H1 (cell line): ENCODE measurements at regions not wholly inside any gene's neighbourhood (a gene's known extent, or its start where the extent isn't known, plus 50 kb on each side); places are given as distances from the start of the nearest gene placed in this dataset.

Experiments used
- CTCF ChIA-PET: fragments of 300-600 bp; sonication (Branson Sonifier 250); formaldehyde crosslinking; loops from one replicate; lab custom pipeline; 2021; ENCODE audit not compliant: partially characterized antibody; lab: Charles Lee
- POLR2A ChIA-PET: fragments of 300-600 bp; sonication (Branson Sonifier 250); formaldehyde crosslinking; loops from one replicate; lab custom pipeline; 2021; ENCODE audit warnings: inconsistent platforms; ENCODE audit not compliant: partially characterized antibody; lab: Charles Lee
- DNase-seq, 2 experiments: peaks; one replicate each; pipeline versions ENCODE4 v3.0.0 to v3.0.0-alpha.2; 2010 to 2022; ENCODE audit warnings: low spot score in 2 of 2, low read depth in 1 of 2, mixed read lengths in 1 of 2
- FAIRE-seq: peaks from 2 replicates; lab custom pipeline; 2011; peaks lifted over from hg19 to GRCh38; lab: Jason Lieb, UNC
- H2AFZ ChIP-seq: 2 replicates; pipeline ENCODE4 v1.8.1; 2012; ENCODE audit warnings: low read length, inconsistent platforms
- H2AK5ac ChIP-seq: 2 replicates; pipeline ENCODE4 v1.6.1; 2013; ENCODE audit warnings: low read depth, low read length
- H2BK120ac ChIP-seq: replicated peaks from 2 replicates; pipeline ENCODE3; 2013; ENCODE audit warnings: low read depth, low read length, inconsistent platforms
- H2BK12ac ChIP-seq: 2 replicates; pipeline ENCODE4 v1.6.1; 2013; ENCODE audit warnings: low read depth, low read length
- H2BK15ac ChIP-seq: 2 replicates; pipeline ENCODE4 v1.6.1; 2013; ENCODE audit warnings: low read length
- H2BK20ac ChIP-seq: 2 replicates; pipeline ENCODE4 v1.6.1; 2013; ENCODE audit warnings: low read length
- H2BK5ac ChIP-seq: 2 replicates; pipeline ENCODE4 v1.6.1; 2013; ENCODE audit warnings: low read depth, low read length
- H3K14ac ChIP-seq: 2 replicates; pipeline ENCODE4 v1.6.1; 2013; ENCODE audit warnings: inconsistent platforms; ENCODE audit not compliant: insufficient read length
- H3K18ac ChIP-seq: 2 replicates; pipeline ENCODE4 v1.6.1; 2013; ENCODE audit warnings: low read length; ENCODE audit errors: extremely low read depth
- H3K23ac ChIP-seq: 2 replicates; pipeline ENCODE4 v1.6.1; 2013; ENCODE audit warnings: inconsistent platforms; ENCODE audit not compliant: insufficient read length
- H3K23me2 ChIP-seq: 2 replicates; pipeline ENCODE4 v1.6.1; 2013; ENCODE audit warnings: low read depth, low read length
- H3K27ac ChIP-seq: 2 replicates; pipeline ENCODE4 v1.6.1; 2011; ENCODE audit warnings: low read depth, low read length, inconsistent platforms
- H3K27me3 ChIP-seq, 4 experiments: replicated peaks in 1 of 4; 1 replicate in 1 of 4; 2 replicates in 3 of 4; pipeline versions ENCODE4 v1.6.1 to v1.8.1; 2011 to 2013; ENCODE audit warnings: low read length in 3 of 4, mild to moderate bottlenecking in 3 of 4, inconsistent platforms in 2 of 4, mixed read lengths in 2 of 4, moderate library complexity in 1 of 4; ENCODE audit not compliant: control insufficient read depth in 3 of 4, insufficient read depth in 3 of 4; ENCODE audit errors: extremely low read depth in 1 of 4
- H3K36me3 ChIP-seq, 4 experiments: 2 replicates each; pipeline versions ENCODE4 v1.6.1 to v1.8.1; 2011 to 2013; ENCODE audit warnings: mild to moderate bottlenecking in 4 of 4, low read length in 3 of 4, moderate library complexity in 2 of 4, control low read depth in 1 of 4, inconsistent platforms in 1 of 4; ENCODE audit not compliant: insufficient read depth in 4 of 4, control insufficient read depth in 2 of 4
- H3K4ac ChIP-seq: replicated peaks from 2 replicates; pipeline ENCODE3; 2013; ENCODE audit warnings: low read length, low read depth, mixed read lengths, inconsistent platforms; ENCODE audit not compliant: insufficient read length
- H3K4me1 ChIP-seq, 4 experiments: replicated peaks in 1 of 4; 1 replicate in 1 of 4; 2 replicates in 3 of 4; pipeline versions ENCODE4 v1.6.1 to v1.8.1; 2011 to 2013; ENCODE audit warnings: low read length in 3 of 4, inconsistent platforms in 2 of 4, mixed read lengths in 1 of 4; ENCODE audit not compliant: insufficient read depth in 4 of 4, control insufficient read depth in 3 of 4
- H3K4me2 ChIP-seq, 2 experiments: 2 replicates each; pipeline versions ENCODE4 v1.6.1 to v1.8.1; 2011 to 2013; ENCODE audit warnings: low read depth in 2 of 2, low read length in 2 of 2, control low read depth in 1 of 2, inconsistent platforms in 1 of 2, mild to moderate bottlenecking in 1 of 2; ENCODE audit not compliant: insufficient read depth in 1 of 2
- H3K4me3 ChIP-seq, 4 experiments: fragments of 200-600, 300-600 bp in 1 of 4; sonication (generic), shearing (Covaris generic), sonication (Bioruptor Twin) in 1 of 4; 2 replicates each; pipeline versions ENCODE4 v1.5.1 to v1.8.1; 2011 to 2016; ENCODE audit warnings: low read length in 4 of 4, low read depth in 3 of 4, control low read depth in 2 of 4, inconsistent platforms in 2 of 4, mild to moderate bottlenecking in 2 of 4, mixed read lengths in 1 of 4, moderate library complexity in 1 of 4; ENCODE audit not compliant: insufficient read depth in 2 of 4; ENCODE audit errors: extremely low read depth in 1 of 4
- H3K56ac ChIP-seq: replicated peaks from 2 replicates; pipeline ENCODE3; 2013; ENCODE audit warnings: low read depth, mild to moderate bottlenecking, mixed read lengths, low read length, inconsistent platforms; ENCODE audit not compliant: insufficient read length
- H3K79me1 ChIP-seq: 2 replicates; pipeline ENCODE4 v1.6.1; 2013; ENCODE audit warnings: low read depth, low read length, control low read depth
- H3K79me2 ChIP-seq, 2 experiments: 2 replicates each; pipeline versions ENCODE4 v1.6.1 to v1.8.1; 2012 to 2013; ENCODE audit warnings: low read length in 2 of 2, mild to moderate bottlenecking in 2 of 2, inconsistent platforms in 1 of 2; ENCODE audit not compliant: insufficient read depth in 2 of 2, control insufficient read depth in 1 of 2
- H3K9ac ChIP-seq, 4 experiments: replicated peaks in 1 of 4; 1 replicate in 1 of 4; 2 replicates in 3 of 4; pipeline versions ENCODE4 v1.6.1 to v1.8.1; 2011 to 2013; ENCODE audit warnings: low read depth in 3 of 4, low read length in 3 of 4, control low read depth in 2 of 4, mild to moderate bottlenecking in 2 of 4, moderate library complexity in 2 of 4, inconsistent platforms in 1 of 4; ENCODE audit errors: extremely low read depth in 1 of 4
- H3K9me3 ChIP-seq, 2 experiments: 2 replicates each; pipeline versions ENCODE4 v1.6.1 to v1.8.1; 2012 to 2013; ENCODE audit warnings: mild to moderate bottlenecking in 2 of 2, moderate library complexity in 2 of 2, control low read depth in 1 of 2, inconsistent platforms in 1 of 2, low read depth in 1 of 2, low read length in 1 of 2, mixed read lengths in 1 of 2; ENCODE audit not compliant: insufficient read depth in 2 of 2
- H4K20me1 ChIP-seq, 2 experiments: replicated peaks in 1 of 2; 2 replicates each; pipeline versions ENCODE3 to v1.8.1; 2011 to 2013; ENCODE audit warnings: inconsistent platforms in 2 of 2, low read length in 2 of 2, mild to moderate bottlenecking in 1 of 2; ENCODE audit not compliant: insufficient read depth in 2 of 2, control insufficient read depth in 1 of 2
- H4K5ac ChIP-seq: 2 replicates; pipeline ENCODE4 v1.6.1; 2013; ENCODE audit warnings: low read length, low read depth, mixed read lengths, inconsistent platforms; ENCODE audit not compliant: insufficient read length
- H4K8ac ChIP-seq: 2 replicates; pipeline ENCODE4 v1.8.0; 2013; ENCODE audit warnings: mild to moderate bottlenecking, moderate library complexity, low read length, inconsistent platforms; ENCODE audit not compliant: insufficient read depth; ENCODE audit errors: extremely low read depth
- H4K91ac ChIP-seq: replicated peaks from 2 replicates; pipeline ENCODE3; 2013; ENCODE audit warnings: low read length, mixed read lengths, inconsistent platforms; ENCODE audit not compliant: insufficient read length
- BACH1 ChIP-seq: IDR thresholded peaks from 2 replicates; pipeline ENCODE4 v1.6.1; 2012; ENCODE audit warnings: low read length, improper control_type of control experiment
- CBX8 ChIP-seq: fragments of 300-800, 300-1000 bp; sonication (generic); IDR thresholded peaks from 2 replicates; pipeline ENCODE4 v1.7.1; 2016; ENCODE audit warnings: low read depth, low read length, borderline replicate concordance
- CHD2 ChIP-seq: IDR thresholded peaks from 2 replicates; pipeline ENCODE4 v1.6.1; 2012; ENCODE audit warnings: low read length, improper control_type of control experiment
- EZH2 ChIP-seq: fragments of 200-600 bp; sonication (generic); IDR thresholded peaks from 2 replicates; pipeline ENCODE4 v1.7.1; 2012; ENCODE audit warnings: low read depth, mild to moderate bottlenecking, moderate library complexity, low read length, inconsistent platforms; ENCODE audit not compliant: severe bottlenecking
- GABPA ChIP-seq: IDR thresholded peaks from 2 replicates; pipeline ENCODE4 v1.6.1; 2011; ENCODE audit warnings: mild to moderate bottlenecking, low read length, moderate library complexity, borderline replicate concordance; ENCODE audit not compliant: insufficient read depth
- GTF2F1 ChIP-seq: IDR thresholded peaks from 2 replicates; pipeline ENCODE4 v1.6.1; 2012; ENCODE audit warnings: low read depth, low read length, improper control_type of control experiment, borderline replicate concordance
- HDAC6 ChIP-seq: IDR thresholded peaks from one replicate; pipeline ENCODE4 v1.7.1; 2012; ENCODE audit warnings: low read depth, mild to moderate bottlenecking, inconsistent platforms, low read length, moderate library complexity
- JUND ChIP-seq: IDR thresholded peaks from 2 replicates; pipeline ENCODE4 v1.6.1; 2011; ENCODE audit warnings: mild to moderate bottlenecking, improper control_type of control experiment, low read length
- MAFK ChIP-seq: IDR thresholded peaks from 2 replicates; pipeline ENCODE4 v1.6.1; 2012; ENCODE audit warnings: low read depth, mild to moderate bottlenecking, improper control_type of control experiment, low read length
- POLR2A ChIP-seq, 2 experiments: IDR thresholded peaks; 1 replicate in 1 of 2; 2 replicates in 1 of 2; pipeline ENCODE4 v1.6.1; 2011; ENCODE audit warnings: low read depth in 2 of 2, low read length in 2 of 2, mild to moderate bottlenecking in 2 of 2; ENCODE audit errors: control extremely low read depth in 1 of 2
- RNF2 ChIP-seq: fragments of 200-900, 300-1000 bp; sonication (generic); IDR thresholded peaks from 2 replicates; pipeline ENCODE4 v1.7.1; 2016; ENCODE audit warnings: borderline replicate concordance, low read depth, mild to moderate bottlenecking, antibody characterized with exemption, low read length; ENCODE audit not compliant: poor library complexity, severe bottlenecking; ENCODE audit errors: missing control alignments
- SIX5 ChIP-seq: IDR thresholded peaks from 2 replicates; pipeline ENCODE4 v1.6.1; 2011; ENCODE audit warnings: mild to moderate bottlenecking, low read depth, low read length
- SP1 ChIP-seq: IDR thresholded peaks from 2 replicates; pipeline ENCODE4 v1.6.1; 2011; ENCODE audit warnings: low read depth, low read length
- SRF ChIP-seq: IDR thresholded peaks from 2 replicates; pipeline ENCODE4 v1.6.1; 2011; ENCODE audit warnings: mild to moderate bottlenecking, low read depth, low read length, moderate library complexity
- TBP ChIP-seq: IDR thresholded peaks from 2 replicates; pipeline ENCODE4 v1.6.1; 2011; ENCODE audit warnings: low read depth, low read length, improper control_type of control experiment
- WGBS, 2 experiments: shearing (Covaris generic) in 1 of 2; methylation state at CpG; one replicate each; pipeline versions ENCODE4 v1.1.6 to v1.1.7; 2013 to 2015; ENCODE audit warnings: low lambda C conversion rate in 2 of 2, mixed read lengths in 2 of 2, inconsistent platforms in 1 of 2, low coverage in 1 of 2, missing lambda C conversion rate in 1 of 2; ENCODE audit not compliant: insufficient replicate concordance in 2 of 2, insufficient coverage in 1 of 2, insufficient read length in 1 of 2; ENCODE audit errors: extremely low coverage in 1 of 2, missing lambda C conversion rate in 1 of 2; 5-methylcytosine and 5-hydroxymethylcytosine counted together

- no peak overlapping the region for H3K56ac ChIP-seq
- ChIA-PET CTCF (interaction anchor here (1.9 kb wide), 1 partner anchor 16 kb away, joined by 7 read pairs; no protein-coding TSS in a partner anchor), POLR2A (no interaction called here)
- H2AFZ ChIP-seq, result no peak overlapping the region
- H2BK5ac ChIP-seq, result no peak overlapping the region
- DNase-seq (no peak), FAIRE-seq (no peak)
- no peak overlapping the region for H4K91ac ChIP-seq
- H2AK5ac ChIP-seq, result no peak overlapping the region
- 89% methylated on average over 8 of the region's 8 CpGs; no CpG with 5 or more reads in 1 of the 2 experiments for WGBS, 2 experiments
- H2BK12ac ChIP-seq, result no peak overlapping the region
- H4K5ac ChIP-seq, result no peak overlapping the region
- H3K9me3 ChIP-seq, result 0 out of 4 replicates have a peak, but pooled peaks cover 0 to 4% of the 10 kb centered on the region in 2 experiments
- no peak overlapping the region for H3K4me2 ChIP-seq
- H3K79me2 ChIP-seq, result no peaks in the 10 kb centered on the region
- no peaks in the 10 kb centered on the region for H4K20me1 ChIP-seq
- H3K79me1 ChIP-seq, result no peaks in the 10 kb centered on the region
- H3K36me3 ChIP-seq, result no peaks in the 10 kb centered on the region
- H3K14ac ChIP-seq, result no peak overlapping the region
- 0 out of 2 replicates have a peak overlapping the region, but pooled peaks have one; percentile 13 for H2BK20ac ChIP-seq
- no peak overlapping the region for H3K23ac ChIP-seq
- no peak overlapping the region; the same call in 1 of the 2 replicates for H3K18ac ChIP-seq
- H3K9ac ChIP-seq, result no peak overlapping the region
- H3K27me3 ChIP-seq, result no peaks in the 10 kb centered on the region
- H3K23me2 ChIP-seq, result no peaks in the 10 kb centered on the region
- no peak overlapping the region for H3K4me3 ChIP-seq
- H3K27ac ChIP-seq, result no peak overlapping the region
- peaks cover 0 to 18% (median 15%) of the 10 kb centered on the region in 4 experiments; a peak in 6 of 7 replicates for H3K4me1 ChIP-seq
- H2BK120ac ChIP-seq, result no peak overlapping the region
- H2BK15ac ChIP-seq, result no peak overlapping the region
- no peak overlapping the region for H3K4ac ChIP-seq
- H4K8ac ChIP-seq, result no peak overlapping the region
- TF ChIP-seq RNF2, result no peak
- no peak for TF ChIP-seq SP1
- no peak for TF ChIP-seq EZH2
- TF ChIP-seq GTF2F1, result no peak
- TF ChIP-seq CBX8, result no peak
- TF ChIP-seq JUND, result no peak
- no peak for TF ChIP-seq SRF
- no peak for TF ChIP-seq CHD2
- no peak for TF ChIP-seq SIX5
- no peak for TF ChIP-seq MAFK
- no peak for TF ChIP-seq TBP
- no peak for TF ChIP-seq HDAC6
- TF ChIP-seq POLR2A (IDR thresholded peaks at IDR 0.05; ENCODE audit: control extremely low read depth in 1 of 2, low read depth in 2 of 2, low read length in 2 of 2), result no peak
- no peak for TF ChIP-seq BACH1
- no peak for TF ChIP-seq GABPA
Measured at GRCh38 chr2:22887845-22888244, 497.1 kb upstream of the KLHL29 start.
